Activated CD4-positive, alpha-beta T cell treated with anti-CD3 and anti-CD28 coated beads for 36 hours (primary cell): ENCODE measurements at regions not wholly inside any gene's neighbourhood (a gene's known extent, or its start where the extent isn't known, plus 50 kb on each side); places are given as distances from the start of the nearest gene placed in this dataset.

Experiments
- ATAC-seq: fragments of 200-7000 bp; cut with Tn5 transposase; one replicate; pipeline ENCODE4 v1.10.0; 2021; ENCODE audit warnings: mild to moderate bottlenecking, moderate library complexity
- CTCF ChIA-PET: fragments of 350-600 bp; sonication (Branson Sonifier 250); formaldehyde crosslinking; loops from one replicate; lab custom pipeline; 2021; ENCODE audit warnings: antibody characterized with exemption; lab: Charles Lee
- POLR2A ChIA-PET: fragments of 350-600 bp; sonication (Branson Sonifier 250); formaldehyde crosslinking; loops from one replicate; lab custom pipeline; 2021; ENCODE audit warnings: antibody characterized with exemption, inconsistent platforms; lab: Charles Lee
- DNase-seq: peaks from one replicate; pipeline ENCODE4 v3.0.0-alpha.2; 2020
- H3K27ac Mint-ChIP-seq: one replicate; pipeline ENCODE4 v1.8.0; 2021; ENCODE audit warnings: mixed read lengths
- H3K27me3 Mint-ChIP-seq: one replicate; pipeline ENCODE4 v1.8.0; 2021; ENCODE audit warnings: mixed read lengths
- H3K36me3 Mint-ChIP-seq: one replicate; pipeline ENCODE4 v1.8.0; 2021; ENCODE audit warnings: low read depth, mixed read lengths
- H3K4me1 Mint-ChIP-seq: one replicate; pipeline ENCODE4 v1.8.0; 2021; ENCODE audit warnings: mixed read lengths
- H3K4me3 Mint-ChIP-seq: one replicate; pipeline ENCODE4 v1.8.0; 2021; ENCODE audit warnings: mild to moderate bottlenecking, moderate library complexity, mixed read lengths
- H3K9me3 Mint-ChIP-seq: one replicate; pipeline ENCODE4 v1.8.0; 2021; ENCODE audit warnings: low read depth, mixed read lengths
- intact Hi-C, 2 experiments: fragments of 100-400 bp; cut with DNase I in 1 of 2; cut with micrococcal nuclease in 1 of 2; formaldehyde crosslinking; loops; one replicate each; pipeline versions ENCODE4 v1.14.2 to v1.15.1; 2022 to 2024; cut with DNase I, micrococcal nuclease

GRCh38 chr17:34730816-34731215 lies 151.4 kb downstream of the TMEM132E start:
- Mint-ChIP-seq H3K36me3 (no peaks in the 10 kb centered on the region), H3K4me1 (no peaks in the 10 kb centered on the region), H3K4me3 (no peak overlapping the region), H3K9me3 (no peaks in the 10 kb centered on the region), H3K27me3 (peaks cover 4% of the 10 kb centered on the region), H3K27ac (no peak overlapping the region)
- DNase-seq = no peak
- ChIA-PET POLR2A (no interaction called here), CTCF (interaction anchor here (1.8 kb wide), 1 partner anchor 10 kb away, joined by 5 read pairs; no protein-coding TSS in a partner anchor)
- no peak for ATAC-seq
- intact Hi-C loops = no loop called here

GRCh38 chr17:34728771-34729310 lies 149.5 kb downstream of the TMEM132E start:
- H3K27ac Mint-ChIP-seq = no peak overlapping the region
- ATAC-seq = no peak
- ChIA-PET POLR2A (no interaction called here), CTCF (interaction anchor here (0.5 kb wide), 1 partner anchor 46 kb away, joined by 3 read pairs; no protein-coding TSS in a partner anchor)
- H3K4me3 Mint-ChIP-seq = no peak overlapping the region
- intact Hi-C loops = no loop called here
- no peaks in the 10 kb centered on the region for H3K4me1 Mint-ChIP-seq
- no peaks in the 10 kb centered on the region for H3K9me3 Mint-ChIP-seq
- no peak for DNase-seq
- H3K27me3 Mint-ChIP-seq = peaks cover 4% of the 10 kb centered on the region
- no peaks in the 10 kb centered on the region for H3K36me3 Mint-ChIP-seq

GRCh38 chr17:34727601-34728000 lies 148.2 kb downstream of the TMEM132E start:
- ChIA-PET POLR2A (no interaction called here), CTCF (interaction anchor here (0.8 kb wide), 1 partner anchor 12 kb away, joined by 3 read pairs; no protein-coding TSS in a partner anchor)
- Mint-ChIP-seq H3K36me3 (no peaks in the 10 kb centered on the region), H3K9me3 (no peaks in the 10 kb centered on the region), H3K4me3 (no peak overlapping the region), H3K27ac (no peak overlapping the region), H3K4me1 (no peaks in the 10 kb centered on the region), H3K27me3 (peaks cover 4% of the 10 kb centered on the region)
- ATAC-seq = no peak
- intact Hi-C loops = no loop called here
- DNase-seq = no peak

- Mint-ChIP-seq H3K4me1 (no peaks in the 10 kb centered on the region), H3K27me3 (peaks cover 2% of the 10 kb centered on the region), H3K27ac (no peak overlapping the region), H3K4me3 (no peak overlapping the region), H3K9me3 (no peaks in the 10 kb centered on the region), H3K36me3 (no peaks in the 10 kb centered on the region)
- intact Hi-C loops = no loop called here
- ChIA-PET POLR2A (no interaction called here), CTCF (interaction anchor here (0.8 kb wide), 1 partner anchor 13 kb away, joined by 3 read pairs; no protein-coding TSS in a partner anchor)
- DNase-seq = no peak
- no peak for ATAC-seq
Observed at GRCh38 chr17:34726536-34727384, 147.4 kb downstream of the TMEM132E start.

- H3K36me3 Mint-ChIP-seq = no peaks in the 10 kb centered on the region
- H3K4me3 Mint-ChIP-seq = no peak overlapping the region
- POLR2A ChIA-PET = no interaction called here
Observed at GRCh38 chr17:34725725-34726124, 146.3 kb downstream of the TMEM132E start.

GRCh38 chr17:34725008-34725407 lies 145.6 kb downstream of the TMEM132E start:
- Mint-ChIP-seq H3K9me3 (no peaks in the 10 kb centered on the region), H3K36me3 (no peaks in the 10 kb centered on the region), H3K27ac (no peak overlapping the region), H3K27me3 (peaks cover 3% of the 10 kb centered on the region), H3K4me1 (no peaks in the 10 kb centered on the region), H3K4me3 (no peak overlapping the region)
- intact Hi-C loops = no loop called here
- ChIA-PET CTCF (no interaction called here), POLR2A (no interaction called here)
- ATAC-seq (no peak), DNase-seq (no peak)

More at GRCh38 chr17:34725725-34726124, 146.3 kb downstream of the TMEM132E start:
- Mint-ChIP-seq H3K4me1 (no peaks in the 10 kb centered on the region), H3K27ac (no peak overlapping the region), H3K9me3 (no peaks in the 10 kb centered on the region), H3K27me3 (peaks cover 2% of the 10 kb centered on the region)
- CTCF ChIA-PET = no interaction called here
- DNase-seq (no peak), ATAC-seq (no peak)
- intact Hi-C loops = no loop called here

- DNase-seq (no peak), ATAC-seq (no peak)
- intact Hi-C loops = no loop called here
- H3K4me1 Mint-ChIP-seq = no peaks in the 10 kb centered on the region
- H3K27me3 Mint-ChIP-seq = peaks cover 3% of the 10 kb centered on the region
- H3K9me3 Mint-ChIP-seq = no peaks in the 10 kb centered on the region
- ChIA-PET POLR2A (no interaction called here), CTCF (no interaction called here)
- H3K4me3 Mint-ChIP-seq = no peak overlapping the region
- H3K27ac Mint-ChIP-seq = no peak overlapping the region
- no peaks in the 10 kb centered on the region for H3K36me3 Mint-ChIP-seq
Observed at GRCh38 chr17:34723875-34724274, 144.5 kb downstream of the TMEM132E start.

GRCh38 chr17:34721326-34721725 lies 141.9 kb downstream of the TMEM132E start:
- no peaks in the 10 kb centered on the region for H3K36me3 Mint-ChIP-seq
- H3K9me3 Mint-ChIP-seq = no peaks in the 10 kb centered on the region
- CTCF ChIA-PET = interaction anchor here (0.6 kb wide), 1 partner anchor 576 kb away, joined by 4 read pairs; no protein-coding TSS in a partner anchor
- peaks cover 3% of the 10 kb centered on the region for H3K27me3 Mint-ChIP-seq
- H3K27ac Mint-ChIP-seq = no peak overlapping the region
- H3K4me1 Mint-ChIP-seq = no peaks in the 10 kb centered on the region
- ATAC-seq (no peak), DNase-seq (no peak)
- intact Hi-C loops = no loop called here
- H3K4me3 Mint-ChIP-seq = no peak overlapping the region
- POLR2A ChIA-PET = no interaction called here

- POLR2A ChIA-PET = no interaction called here
- no peak overlapping the region for H3K27ac Mint-ChIP-seq
- H3K4me1 Mint-ChIP-seq = no peaks in the 10 kb centered on the region
- H3K36me3 Mint-ChIP-seq = no peaks in the 10 kb centered on the region
- DNase-seq (no peak), ATAC-seq (no peak)
- no peaks in the 10 kb centered on the region for H3K9me3 Mint-ChIP-seq
- CTCF ChIA-PET = no interaction called here
- intact Hi-C loops = no loop called here
- H3K27me3 Mint-ChIP-seq = peaks cover 3% of the 10 kb centered on the region
- H3K4me3 Mint-ChIP-seq = no peak overlapping the region
Observed at GRCh38 chr17:34720760-34721159, 141.4 kb downstream of the TMEM132E start.

- POLR2A ChIA-PET = no interaction called here
- no peak overlapping the region for H3K27ac Mint-ChIP-seq
- no peaks in the 10 kb centered on the region for H3K36me3 Mint-ChIP-seq
- H3K27me3 Mint-ChIP-seq = peaks cover 4% of the 10 kb centered on the region
- no peaks in the 10 kb centered on the region for H3K9me3 Mint-ChIP-seq
- H3K4me3 Mint-ChIP-seq = no peak overlapping the region
- intact Hi-C loops = no loop called here
- CTCF ChIA-PET = no interaction called here
- no peaks in the 10 kb centered on the region for H3K4me1 Mint-ChIP-seq
- no peak for DNase-seq
- no peak for ATAC-seq
Observed at GRCh38 chr17:34719569-34719968, 140.2 kb downstream of the TMEM132E start.

GRCh38 chr17:34717092-34717491 lies 137.7 kb downstream of the TMEM132E start:
- CTCF ChIA-PET = no interaction called here
- DNase-seq (no peak), ATAC-seq (no peak)
- H3K9me3 Mint-ChIP-seq = no peaks in the 10 kb centered on the region
- intact Hi-C loops = no loop called here
- no peaks in the 10 kb centered on the region for H3K36me3 Mint-ChIP-seq
- H3K4me1 Mint-ChIP-seq = no peaks in the 10 kb centered on the region
- H3K27me3 Mint-ChIP-seq = peaks cover 5% of the 10 kb centered on the region
- no peak overlapping the region for H3K27ac Mint-ChIP-seq
- POLR2A ChIA-PET = no interaction called here
- H3K4me3 Mint-ChIP-seq = no peak overlapping the region

- ATAC-seq = no peak
- peaks cover 7% of the 10 kb centered on the region for H3K27me3 Mint-ChIP-seq
Observed at GRCh38 chr17:34716291-34716690, 136.9 kb downstream of the TMEM132E start.

More at GRCh38 chr17:34716291-34716690, 136.9 kb downstream of the TMEM132E start:
- H3K9me3 Mint-ChIP-seq = no peaks in the 10 kb centered on the region
- H3K4me3 Mint-ChIP-seq = no peak overlapping the region
- intact Hi-C loops = no loop called here
- H3K4me1 Mint-ChIP-seq = no peaks in the 10 kb centered on the region
- ChIA-PET POLR2A (no interaction called here), CTCF (no interaction called here)
- H3K27ac Mint-ChIP-seq = no peak overlapping the region
- no peaks in the 10 kb centered on the region for H3K36me3 Mint-ChIP-seq
- no peak for DNase-seq
